ENCODE measurements at regions not wholly inside any gene's neighbourhood (a gene's known extent, or its start where the extent isn't known, plus 50 kb on each side); places are given as distances from the start of the nearest gene placed in this dataset.

- H3K56ac ChIP-seq (ENCODE audit: extremely low read depth, insufficient read depth, low read length): no peak overlapping the region
- H3K9me3 ChIP-seq (ENCODE audit: control insufficient read depth, insufficient read depth, low read length): peaks cover 5% of the 10 kb centered on the region; the same call in 1 of the 2 replicates
- H3K9ac ChIP-seq (ENCODE audit: low read depth, low read length): no peak overlapping the region
- H3K4me3 ChIP-seq (ENCODE audit: insufficient read depth, low read depth, low read length): no peak overlapping the region
- WGBS, 2 experiments (ENCODE audit: extremely low coverage in 2 of 2, insufficient read length in 1 of 2): no CpG with 5 or more reads among the region's 2 CpGs
- no peak overlapping the region for H2AK9ac ChIP-seq (replicated peaks; ENCODE audit: low read depth, low read length, poor library complexity)
- no peak overlapping the region for H3K14ac ChIP-seq (replicated peaks; ENCODE audit: low read depth, low read length)
- H2BK120ac ChIP-seq (ENCODE audit: low read depth, low read length): no peak overlapping the region
- in situ Hi-C loops (cut with MboI; ENCODE audit: low sequenced_read_pairs) (no loop called here), dilution Hi-C loops (cut with HindIII; ENCODE audit: low sequenced_read_pairs, unreplicated experiment) (no loop called here), intact Hi-C loops (cut with micrococcal nuclease) (no loop called here)
- no peaks in the 10 kb centered on the region for H3K36me3 ChIP-seq (ENCODE audit: control insufficient read depth, insufficient read depth, low read length)
- H2BK15ac ChIP-seq (ENCODE audit: low read depth, low read length): no peak overlapping the region
- no peaks in the 10 kb centered on the region; the same call in 1 of the 2 replicates for H3K27me3 ChIP-seq (ENCODE audit: control insufficient read depth, insufficient read depth, low read length)
- no peak overlapping the region for H2BK20ac ChIP-seq (ENCODE audit: low read depth, low read length)
- H4K91ac ChIP-seq (ENCODE audit: insufficient read depth, low read depth, low read length): no peak overlapping the region
- no peak overlapping the region for H3K4me2 ChIP-seq (ENCODE audit: low read depth, low read length)
- H3K18ac ChIP-seq (ENCODE audit: low read depth, low read length): no peak overlapping the region
- no TSS peak for BruUV-seq (replicated peaks)
- H3K27ac ChIP-seq (ENCODE audit: insufficient read depth, low read length): no peak overlapping the region
- ChIA-PET CTCF (no interaction called here), POLR2A (ENCODE audit: unreplicated experiment) (no interaction called here)
- no peaks in the 10 kb centered on the region for H3K4me1 ChIP-seq (ENCODE audit: control insufficient read depth, insufficient read depth, low read length)
- TF ChIP-seq RCOR1 (IDR thresholded peaks at IDR 0.05; ENCODE audit: insufficient replicate concordance, low read length) (no peak), BHLHE40 (IDR thresholded peaks at IDR 0.05; ENCODE audit: low read depth, low read length) (no peak), RFX5 (IDR thresholded peaks at IDR 0.05; ENCODE audit: low read depth, low read length) (no peak), MXI1 (IDR thresholded peaks at IDR 0.05; ENCODE audit: borderline replicate concordance, low read depth, low read length) (no peak), SMC3 (IDR thresholded peaks at IDR 0.05; ENCODE audit: low read depth, low read length) (no peak), CEBPB (IDR thresholded peaks at IDR 0.05; ENCODE audit: low read depth, low read length) (no peak), RAD21 (IDR thresholded peaks at IDR 0.05; ENCODE audit: low read length) (no peak), MAFK (IDR thresholded peaks at IDR 0.05; ENCODE audit: low read depth, low read length) (no peak), MAZ (IDR thresholded peaks at IDR 0.05; ENCODE audit: borderline replicate concordance, low read depth, low read length) (no peak), ELK1 (IDR thresholded peaks at IDR 0.05; ENCODE audit: borderline replicate concordance, low read depth, low read length) (no peak), CHD1 (IDR thresholded peaks at IDR 0.05; ENCODE audit: low read depth, low read length) (no peak), POLR2A (IDR thresholded peaks at IDR 0.05; ENCODE audit: low read depth, low read length) (no peak), FOS (IDR thresholded peaks at IDR 0.05; ENCODE audit: low read depth, low read length) (no peak), NFE2L2 (IDR thresholded peaks at IDR 0.05; ENCODE audit: low read depth, low read length) (no peak)
- TF ChIP-seq, protein P1, sequence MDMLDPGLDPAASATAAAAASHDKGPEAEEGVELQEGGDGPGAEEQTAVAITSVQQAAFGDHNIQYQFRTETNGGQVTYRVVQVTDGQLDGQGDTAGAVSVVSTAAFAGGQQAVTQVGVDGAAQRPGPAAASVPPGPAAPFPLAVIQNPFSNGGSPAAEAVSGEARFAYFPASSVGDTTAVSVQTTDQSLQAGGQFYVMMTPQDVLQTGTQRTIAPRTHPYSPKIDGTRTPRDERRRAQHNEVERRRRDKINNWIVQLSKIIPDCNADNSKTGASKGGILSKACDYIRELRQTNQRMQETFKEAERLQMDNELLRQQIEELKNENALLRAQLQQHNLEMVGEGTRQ (IDR thresholded peaks at IDR 0.05; ENCODE audit: low read depth, low read length): no peak
- TF ChIP-seq, protein P2, sequence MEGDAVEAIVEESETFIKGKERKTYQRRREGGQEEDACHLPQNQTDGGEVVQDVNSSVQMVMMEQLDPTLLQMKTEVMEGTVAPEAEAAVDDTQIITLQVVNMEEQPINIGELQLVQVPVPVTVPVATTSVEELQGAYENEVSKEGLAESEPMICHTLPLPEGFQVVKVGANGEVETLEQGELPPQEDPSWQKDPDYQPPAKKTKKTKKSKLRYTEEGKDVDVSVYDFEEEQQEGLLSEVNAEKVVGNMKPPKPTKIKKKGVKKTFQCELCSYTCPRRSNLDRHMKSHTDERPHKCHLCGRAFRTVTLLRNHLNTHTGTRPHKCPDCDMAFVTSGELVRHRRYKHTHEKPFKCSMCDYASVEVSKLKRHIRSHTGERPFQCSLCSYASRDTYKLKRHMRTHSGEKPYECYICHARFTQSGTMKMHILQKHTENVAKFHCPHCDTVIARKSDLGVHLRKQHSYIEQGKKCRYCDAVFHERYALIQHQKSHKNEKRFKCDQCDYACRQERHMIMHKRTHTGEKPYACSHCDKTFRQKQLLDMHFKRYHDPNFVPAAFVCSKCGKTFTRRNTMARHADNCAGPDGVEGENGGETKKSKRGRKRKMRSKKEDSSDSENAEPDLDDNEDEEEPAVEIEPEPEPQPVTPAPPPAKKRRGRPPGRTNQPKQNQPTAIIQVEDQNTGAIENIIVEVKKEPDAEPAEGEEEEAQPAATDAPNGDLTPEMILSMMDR (conservative IDR thresholded peaks at IDR 0.05; ENCODE audit: low read depth, low read length): no peak
- no peak overlapping the region for H4K5ac ChIP-seq (ENCODE audit: low read depth, low read length)
- H2BK5ac ChIP-seq (ENCODE audit: low read depth, low read length, poor library complexity, severe bottlenecking): no peak overlapping the region
- H4K20me1 ChIP-seq (ENCODE audit: insufficient read depth, low read length): no peaks in the 10 kb centered on the region
- ATAC-seq (ENCODE audit: low read depth) (no peak), DNase-seq (no peak)
- no peak overlapping the region for H2AFZ ChIP-seq (replicated peaks; ENCODE audit: low read length, poor library complexity)
- no peak overlapping the region for H3K4ac ChIP-seq (ENCODE audit: low read depth, low read length)
- no peak overlapping the region for H3K23ac ChIP-seq (ENCODE audit: low read depth, low read length)
- no peak overlapping the region for H2AK5ac ChIP-seq (ENCODE audit: low read depth, low read length)
- H3K79me1 ChIP-seq (ENCODE audit: low read depth in 1 of 2, low read length in 2 of 2): no peaks in the 10 kb centered on the region
- no peak overlapping the region for H4K8ac ChIP-seq (ENCODE audit: low read depth in 2 of 2, low read length in 2 of 2)
- peaks cover 2% of the 10 kb centered on the region; the same call in 1 of the 2 replicates for H3K9me1 ChIP-seq (ENCODE audit: insufficient read depth, low read length)
Measured at GRCh38 chr14:71273366-71273765, 366.1 kb downstream of the PCNX1 start.
